ENCODE measurements at regions not wholly inside any gene's neighbourhood (a gene's known extent, or its start where the extent isn't known, plus 50 kb on each side); places are given as distances from the start of the nearest gene placed in this dataset.

DNA sequence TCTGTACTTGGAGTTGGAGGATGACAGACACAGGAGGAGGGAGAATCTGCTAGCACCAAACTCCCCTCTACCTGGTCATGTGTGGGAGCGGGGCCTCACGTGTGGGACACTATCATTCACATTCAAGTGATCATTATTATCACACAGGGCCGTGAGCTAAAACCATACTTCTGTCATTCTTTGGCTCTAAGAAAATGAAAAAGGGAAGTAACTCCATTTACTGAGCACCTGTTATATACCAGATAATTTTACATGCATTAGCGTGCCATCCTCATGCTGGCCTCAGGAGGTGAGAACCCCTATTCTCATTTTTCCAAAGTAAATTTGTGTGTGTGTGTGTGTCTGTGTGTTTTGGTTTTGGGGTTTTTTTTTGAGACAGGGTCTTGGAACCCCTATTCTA, 150.1 kb downstream of the GLI2 start:
- Histone ChIP-seq H3K9me3 (ENCODE audit: control insufficient read depth, insufficient read depth, low read length) (no peaks in the 10 kb centered on the region), H3K4me1 (ENCODE audit: control insufficient read depth, insufficient read depth, low read length) (peaks cover 15% of the 10 kb centered on the region; the same call in 1 of the 2 replicates), H3K27me3 (ENCODE audit: control insufficient read depth, insufficient read depth, low read length) (no peaks in the 10 kb centered on the region), H3K4me3 (ENCODE audit: low read depth, low read length) (no peak overlapping the region), H3K36me3 (ENCODE audit: control insufficient read depth, insufficient read depth, low read length) (no peaks in the 10 kb centered on the region), H3K27ac (ENCODE audit: low read depth, low read length) (no peak overlapping the region), H3K9ac (ENCODE audit: low read depth, low read length) (no peak overlapping the region)

DNA sequence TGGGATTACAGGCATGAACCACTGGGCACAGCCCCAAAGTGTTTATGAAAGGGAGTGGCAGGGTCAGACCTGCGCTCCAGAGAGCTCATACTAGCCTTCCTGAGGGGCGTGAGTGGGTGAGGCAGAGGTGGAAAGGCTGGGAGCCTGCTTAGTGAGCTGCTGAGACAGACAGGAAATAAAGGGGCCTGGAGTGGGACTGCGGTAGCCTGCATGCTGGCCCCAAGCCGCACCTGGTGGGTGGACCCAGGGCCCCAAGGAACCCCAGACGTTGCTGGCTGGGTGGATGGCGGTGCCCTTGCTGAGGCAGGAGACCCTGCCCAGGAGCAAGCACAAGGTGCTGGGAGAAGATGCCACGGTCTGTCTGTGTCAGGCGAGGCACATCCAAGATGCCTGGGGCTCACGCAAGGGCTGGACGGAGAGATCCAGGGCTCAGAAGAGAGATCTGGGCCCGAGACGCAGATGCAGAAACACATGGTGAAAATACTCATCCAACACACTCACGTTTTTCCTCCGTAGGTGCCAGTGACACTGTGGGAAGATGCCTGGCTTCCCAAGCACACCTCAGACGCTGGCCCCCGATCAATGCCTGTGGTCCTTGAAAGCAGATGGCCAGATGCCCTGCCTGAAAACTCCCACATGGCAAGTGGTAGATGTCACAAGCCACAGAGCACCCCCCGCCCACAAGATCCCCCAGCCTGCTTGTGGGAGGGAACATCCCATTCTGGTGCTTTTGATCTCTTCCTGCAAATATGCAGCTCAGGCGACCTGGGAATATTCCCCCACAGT, 151.1 kb downstream of the GLI2 start:
- Histone ChIP-seq H3K4me1 (ENCODE audit: control insufficient read depth, insufficient read depth, low read length) (peaks cover 16% of the 10 kb centered on the region; the same call in 1 of the 2 replicates), H3K27ac (ENCODE audit: low read depth, low read length) (no peak overlapping the region), H3K27me3 (ENCODE audit: control insufficient read depth, insufficient read depth, low read length) (no peaks in the 10 kb centered on the region), H3K9me3 (ENCODE audit: control insufficient read depth, insufficient read depth, low read length) (no peaks in the 10 kb centered on the region), H3K4me3 (ENCODE audit: low read depth, low read length) (no peak overlapping the region), H3K36me3 (ENCODE audit: control insufficient read depth, insufficient read depth, low read length) (no peaks in the 10 kb centered on the region), H3K9ac (ENCODE audit: low read depth, low read length) (no peak overlapping the region)

DNA sequence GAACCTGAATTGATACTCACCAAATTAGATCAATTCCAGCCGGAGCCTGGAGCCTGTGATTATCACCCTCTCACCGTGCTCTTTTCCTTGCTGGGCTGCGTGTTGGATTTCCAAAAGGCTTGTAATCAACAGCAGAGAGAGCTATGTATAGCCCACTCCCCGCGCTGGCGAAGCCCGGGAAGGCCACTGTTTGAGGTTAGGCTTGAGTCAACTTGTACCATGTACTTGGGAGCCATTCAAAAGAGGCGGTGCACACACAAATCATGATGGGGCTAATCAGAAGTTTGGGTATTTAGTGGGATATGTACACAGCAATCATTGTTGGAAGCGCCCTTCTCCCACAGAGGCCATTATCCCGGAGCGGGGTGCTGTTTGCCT, 151.6 kb downstream of the GLI2 start:
- no peaks in the 10 kb centered on the region for H3K9me3 ChIP-seq (ENCODE audit: control insufficient read depth, insufficient read depth, low read length)
- no peak overlapping the region for H3K27ac ChIP-seq (ENCODE audit: low read depth, low read length)
- no peaks in the 10 kb centered on the region for H3K27me3 ChIP-seq (ENCODE audit: control insufficient read depth, insufficient read depth, low read length)
- H3K36me3 ChIP-seq (ENCODE audit: control insufficient read depth, insufficient read depth, low read length): no peaks in the 10 kb centered on the region
- H3K4me1 ChIP-seq (ENCODE audit: control insufficient read depth, insufficient read depth, low read length): peaks cover 18% of the 10 kb centered on the region
- H3K4me3 ChIP-seq (ENCODE audit: low read depth, low read length): no peak overlapping the region
- no peak overlapping the region for H3K9ac ChIP-seq (ENCODE audit: low read depth, low read length)

DNA sequence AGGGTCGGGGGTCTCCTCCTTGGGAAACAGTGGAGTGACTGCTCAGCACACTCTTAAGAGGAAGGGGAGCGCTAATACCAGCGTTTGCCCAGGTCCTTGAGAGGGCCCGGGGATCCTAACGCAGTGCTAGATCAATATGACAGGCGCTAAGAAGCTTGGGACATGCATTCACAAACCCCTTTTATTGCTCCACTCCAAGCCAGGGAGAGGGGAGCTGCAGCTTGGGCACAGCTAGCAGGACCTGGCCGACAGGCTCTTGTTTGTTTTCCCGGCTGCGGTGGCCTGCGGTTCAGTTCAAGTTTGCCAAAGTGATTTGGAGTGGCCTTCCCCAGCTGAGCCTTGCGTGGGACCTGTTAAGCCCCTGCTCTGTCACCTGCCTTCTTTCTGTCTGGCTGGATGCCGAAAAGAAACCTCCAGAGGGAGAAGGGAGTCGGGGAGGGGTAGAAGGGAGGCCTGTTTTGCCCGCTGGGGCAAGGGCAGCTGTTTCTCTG, 152.1 kb downstream of the GLI2 start:
- no peaks in the 10 kb centered on the region for H3K27me3 ChIP-seq (ENCODE audit: control insufficient read depth, insufficient read depth, low read length)
- H3K4me3 ChIP-seq (ENCODE audit: low read depth, low read length): no peak overlapping the region
- H3K27ac ChIP-seq (ENCODE audit: low read depth, low read length): peak overlapping the region; percentile 5
- no peaks in the 10 kb centered on the region for H3K36me3 ChIP-seq (ENCODE audit: control insufficient read depth, insufficient read depth, low read length)
- H3K9me3 ChIP-seq (ENCODE audit: control insufficient read depth, insufficient read depth, low read length): no peaks in the 10 kb centered on the region
- H3K4me1 ChIP-seq (ENCODE audit: control insufficient read depth, insufficient read depth, low read length): peaks cover 22% of the 10 kb centered on the region
- no peak overlapping the region for H3K9ac ChIP-seq (ENCODE audit: low read depth, low read length)

DNA sequence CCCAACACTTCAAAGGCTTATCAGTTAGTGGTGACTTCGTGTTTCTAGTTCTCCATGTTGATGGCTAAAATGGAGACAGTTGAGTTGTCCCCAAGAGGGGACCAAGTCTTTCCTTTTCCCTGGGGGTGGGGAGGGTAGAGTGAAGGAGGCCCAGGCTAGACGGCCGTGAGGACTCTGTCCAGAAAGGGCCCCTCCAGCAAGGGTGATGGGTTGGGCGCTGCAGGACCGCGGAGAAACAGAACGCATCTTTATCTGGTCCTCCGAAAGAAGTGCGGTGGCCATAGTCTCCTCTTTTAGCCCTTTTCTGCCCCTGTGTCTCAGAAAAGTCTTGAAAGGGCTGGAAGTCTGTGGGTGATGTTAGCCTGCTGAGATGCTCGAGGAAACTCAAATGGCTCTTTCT, 153.2 kb downstream of the GLI2 start:
- no peaks in the 10 kb centered on the region for H3K36me3 ChIP-seq (ENCODE audit: control insufficient read depth, insufficient read depth, low read length)
- H3K4me3 ChIP-seq (ENCODE audit: low read depth, low read length): no peak overlapping the region
- no peak overlapping the region for H3K27ac ChIP-seq (ENCODE audit: low read depth, low read length)
- H3K4me1 ChIP-seq (ENCODE audit: control insufficient read depth, insufficient read depth, low read length): peaks cover 32% of the 10 kb centered on the region
- H3K9ac ChIP-seq (ENCODE audit: low read depth, low read length): no peak overlapping the region
- H3K27me3 ChIP-seq (ENCODE audit: control insufficient read depth, insufficient read depth, low read length): no peaks in the 10 kb centered on the region
- H3K9me3 ChIP-seq (ENCODE audit: control insufficient read depth, insufficient read depth, low read length): no peaks in the 10 kb centered on the region

DNA sequence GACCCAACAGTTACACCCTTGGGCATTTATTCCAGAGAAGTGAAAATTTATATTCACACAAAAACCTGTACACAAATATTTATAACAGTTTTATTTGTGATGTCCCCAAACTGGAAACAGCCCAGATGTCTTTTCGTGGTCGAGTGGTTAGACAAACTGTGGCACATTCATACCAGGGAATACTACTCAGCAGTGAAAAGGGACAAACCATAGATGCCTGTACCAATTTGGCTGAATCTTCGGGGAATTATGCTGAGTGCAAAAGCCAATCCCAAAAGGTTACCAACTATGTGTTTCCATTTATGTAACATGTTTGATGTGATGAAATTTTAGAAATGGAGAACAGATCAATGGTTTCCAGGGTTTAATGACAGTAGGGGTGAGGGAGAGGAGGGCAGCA, 154.3 kb downstream of the GLI2 start:
- Histone ChIP-seq H3K9ac (ENCODE audit: low read depth, low read length) (no peak overlapping the region), H3K4me3 (ENCODE audit: low read depth, low read length) (no peak overlapping the region), H3K27me3 (ENCODE audit: control insufficient read depth, insufficient read depth, low read length) (no peaks in the 10 kb centered on the region), H3K4me1 (ENCODE audit: control insufficient read depth, insufficient read depth, low read length) (peaks cover 36% of the 10 kb centered on the region), H3K9me3 (ENCODE audit: control insufficient read depth, insufficient read depth, low read length) (no peaks in the 10 kb centered on the region), H3K27ac (ENCODE audit: low read depth, low read length) (no peak overlapping the region), H3K36me3 (ENCODE audit: control insufficient read depth, insufficient read depth, low read length) (no peaks in the 10 kb centered on the region)

DNA sequence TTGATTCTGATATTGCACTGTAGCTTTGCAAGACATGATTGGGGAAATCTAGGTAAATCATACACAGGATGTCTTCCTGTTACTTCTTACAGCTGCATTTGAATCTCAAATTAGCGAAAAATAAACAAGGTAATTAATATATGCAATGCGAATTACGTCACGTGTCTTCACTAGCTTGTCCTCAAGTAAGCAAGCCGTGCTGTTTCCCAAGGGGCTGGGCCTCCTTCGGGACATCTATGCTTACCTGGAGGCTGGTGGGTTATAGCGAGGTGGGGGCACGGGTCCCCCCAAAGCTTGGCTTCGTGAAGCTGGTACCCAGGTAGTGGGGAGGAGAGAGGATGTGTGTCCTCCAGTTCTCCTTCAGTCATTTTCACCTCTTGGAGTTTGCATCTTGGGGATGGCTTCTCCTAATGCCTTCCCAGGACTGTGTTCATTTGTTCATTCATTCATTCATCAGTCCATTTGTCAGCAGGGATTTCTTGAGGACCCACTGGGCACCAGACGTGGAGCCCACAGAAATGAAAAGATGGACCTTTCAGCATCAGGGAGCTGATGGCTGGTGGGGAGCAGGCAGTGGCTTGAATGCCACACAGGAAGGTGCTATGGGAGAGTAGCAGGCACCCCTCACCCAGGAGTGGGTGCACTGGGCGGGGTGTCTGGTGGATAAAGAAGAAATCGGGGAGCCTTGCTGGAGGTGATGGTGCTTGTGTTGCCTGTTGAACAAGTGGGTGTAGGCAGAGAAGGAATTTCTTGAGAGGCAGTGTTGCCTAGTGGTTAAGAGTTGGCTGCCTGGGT, 155.1 kb downstream of the GLI2 start:
- Histone ChIP-seq H3K4me1 (ENCODE audit: control insufficient read depth, insufficient read depth, low read length) (peaks cover 36% of the 10 kb centered on the region), H3K9ac (ENCODE audit: low read depth, low read length) (no peak overlapping the region; the same call in 1 of the 2 replicates), H3K36me3 (ENCODE audit: control insufficient read depth, insufficient read depth, low read length) (no peaks in the 10 kb centered on the region), H3K27me3 (ENCODE audit: control insufficient read depth, insufficient read depth, low read length) (no peaks in the 10 kb centered on the region), H3K9me3 (ENCODE audit: control insufficient read depth, insufficient read depth, low read length) (no peaks in the 10 kb centered on the region), H3K4me3 (ENCODE audit: low read depth, low read length) (no peak overlapping the region), H3K27ac (ENCODE audit: low read depth, low read length) (no peak overlapping the region)

DNA sequence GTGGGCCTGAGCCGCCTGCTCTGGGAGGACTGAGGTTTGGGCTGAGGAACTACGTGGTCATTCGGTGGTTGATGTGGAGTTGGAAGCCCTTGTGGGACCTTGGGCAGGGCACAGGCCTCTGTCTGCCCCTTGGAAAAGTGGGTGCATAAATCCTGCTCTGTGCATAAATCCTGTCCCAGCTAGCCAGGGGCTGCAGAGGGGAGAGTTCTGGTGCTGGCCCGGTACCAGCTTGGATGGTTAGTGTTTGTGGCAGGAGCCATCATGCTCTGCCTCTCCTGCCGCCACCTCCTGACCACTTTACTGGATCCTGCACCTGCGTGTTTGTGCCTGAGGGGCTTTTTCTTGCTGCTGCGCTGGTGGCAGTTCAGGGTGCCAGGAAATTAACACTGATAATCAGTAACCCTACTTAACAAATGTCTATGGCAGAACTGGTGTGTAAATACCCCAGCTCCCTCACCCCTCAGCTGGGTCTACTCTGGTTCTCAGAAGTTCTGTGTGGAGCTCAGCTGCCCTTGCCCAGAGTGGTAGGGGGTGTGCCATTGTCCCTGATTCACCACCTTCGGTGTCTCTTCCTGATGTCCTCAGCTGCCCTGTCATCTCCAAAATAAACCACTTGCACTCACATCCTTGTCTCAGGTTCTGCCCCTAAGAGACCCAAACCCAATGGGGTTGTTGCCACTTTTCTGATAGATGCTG, 156.8 kb downstream of the GLI2 start:
- H3K9ac ChIP-seq (ENCODE audit: low read depth, low read length): no peak overlapping the region
- H3K4me3 ChIP-seq (ENCODE audit: low read depth, low read length): no peak overlapping the region
- peak overlapping the region; percentile 93 for H3K27ac ChIP-seq (ENCODE audit: low read depth, low read length)

DNA sequence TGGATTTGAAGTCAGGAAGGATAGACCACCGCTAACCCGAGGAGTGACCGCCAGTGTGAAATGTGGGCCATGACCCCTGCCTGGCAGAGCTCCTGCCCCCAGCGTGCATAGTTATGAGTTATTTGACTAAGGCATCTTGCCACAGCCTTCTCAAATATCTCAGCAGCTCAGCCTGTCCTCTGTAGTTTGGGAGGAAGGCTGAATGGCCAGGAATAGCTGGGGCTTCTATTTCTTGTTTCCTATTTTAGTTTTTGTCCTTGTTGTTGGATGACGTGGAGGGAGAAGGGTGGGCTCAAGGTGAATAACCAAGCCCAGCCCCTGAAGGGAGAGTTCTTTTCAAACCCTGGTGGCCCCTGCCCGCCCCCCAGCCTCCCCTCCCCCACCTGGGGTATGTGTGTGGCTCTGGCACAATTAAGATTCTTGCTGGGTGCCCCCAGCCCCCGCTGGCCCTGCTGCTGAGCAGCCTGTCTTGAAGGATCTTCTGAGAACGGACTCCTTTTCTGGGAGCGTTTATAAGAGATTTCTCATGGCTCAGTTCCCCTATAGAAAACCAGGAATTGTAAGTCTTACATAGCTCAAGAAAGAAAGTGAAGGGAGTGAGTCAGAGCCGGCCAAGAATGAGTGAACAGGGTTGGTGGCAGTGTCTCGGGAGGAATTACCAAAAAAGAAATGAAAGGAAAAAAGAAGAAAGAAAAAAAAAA, 157.4 kb downstream of the GLI2 start:
- no peaks in the 10 kb centered on the region for H3K27me3 ChIP-seq (ENCODE audit: control insufficient read depth, insufficient read depth, low read length)
- H3K36me3 ChIP-seq (ENCODE audit: control insufficient read depth, insufficient read depth, low read length): no peaks in the 10 kb centered on the region
- no peaks in the 10 kb centered on the region for H3K9me3 ChIP-seq (ENCODE audit: control insufficient read depth, insufficient read depth, low read length)
- H3K4me1 ChIP-seq (ENCODE audit: control insufficient read depth, insufficient read depth, low read length): peaks cover 33% of the 10 kb centered on the region
- H3K27ac ChIP-seq (ENCODE audit: low read depth, low read length): peak overlapping the region; percentile 93
- no peak overlapping the region for H3K4me3 ChIP-seq (ENCODE audit: low read depth, low read length)
- H3K9ac ChIP-seq (ENCODE audit: low read depth, low read length): no peak overlapping the region

More for the DNA sequence above, 156.8 kb downstream of the GLI2 start:
- no peaks in the 10 kb centered on the region for H3K36me3 ChIP-seq (ENCODE audit: control insufficient read depth, insufficient read depth, low read length)
- H3K9me3 ChIP-seq (ENCODE audit: control insufficient read depth, insufficient read depth, low read length): no peaks in the 10 kb centered on the region
- peaks cover 39% of the 10 kb centered on the region for H3K4me1 ChIP-seq (ENCODE audit: control insufficient read depth, insufficient read depth, low read length)
- no peaks in the 10 kb centered on the region for H3K27me3 ChIP-seq (ENCODE audit: control insufficient read depth, insufficient read depth, low read length)

DNA sequence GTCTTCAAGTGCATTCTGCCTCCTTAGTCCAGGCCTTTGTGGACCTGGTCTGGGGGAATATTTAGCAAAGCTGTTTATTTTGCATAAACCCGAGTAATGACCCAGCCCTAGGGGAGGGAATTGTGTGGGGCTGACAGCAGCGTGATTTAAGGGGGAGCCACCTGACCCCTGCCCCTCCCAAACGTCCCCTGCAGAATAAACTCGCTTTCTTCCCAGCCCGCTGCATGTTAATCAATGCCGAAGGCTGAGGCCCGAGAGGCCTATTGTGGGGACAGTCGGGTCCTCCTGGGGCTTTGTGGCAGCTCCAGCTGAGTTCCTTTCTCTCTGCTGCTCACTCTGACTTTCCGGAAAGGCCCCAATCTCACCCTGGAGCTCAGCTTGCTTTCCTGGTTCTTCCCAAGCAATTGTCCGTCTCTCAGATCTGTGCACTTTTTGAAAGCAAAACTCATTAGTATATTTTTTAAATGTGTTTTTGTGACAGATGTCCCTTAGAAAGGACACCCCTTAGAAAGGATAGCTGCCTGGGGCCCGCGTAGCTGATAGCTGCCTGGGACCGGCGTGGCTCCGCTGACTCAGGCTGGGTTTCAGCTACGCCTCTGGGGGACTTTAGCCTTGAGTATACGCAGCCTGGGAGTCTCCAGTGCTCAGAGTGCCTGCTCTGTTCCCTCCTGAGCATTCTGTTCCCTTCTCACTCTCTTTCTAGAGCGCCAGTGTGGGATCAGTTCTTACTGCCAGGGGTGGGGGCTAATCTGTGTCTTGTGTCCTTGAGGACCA, 158.3 kb downstream of the GLI2 start:
- Histone ChIP-seq H3K9me3 (ENCODE audit: control insufficient read depth, insufficient read depth, low read length) (no peaks in the 10 kb centered on the region), H3K36me3 (ENCODE audit: control insufficient read depth, insufficient read depth, low read length) (no peaks in the 10 kb centered on the region), H3K9ac (ENCODE audit: low read depth, low read length) (no peak overlapping the region; the same call in 1 of the 2 replicates), H3K4me3 (ENCODE audit: low read depth, low read length) (peak overlapping the region; percentile 28; the same call in 1 of the 2 replicates), H3K27me3 (ENCODE audit: control insufficient read depth, insufficient read depth, low read length) (no peaks in the 10 kb centered on the region), H3K4me1 (ENCODE audit: control insufficient read depth, insufficient read depth, low read length) (peaks cover 42% of the 10 kb centered on the region), H3K27ac (ENCODE audit: low read depth, low read length) (peak overlapping the region; percentile 93)

All from HUES48 (cell line).